ENCODE measurements at regions not wholly inside any gene's neighbourhood (a gene's known extent, or its start where the extent isn't known, plus 50 kb on each side); places are given as distances from the start of the nearest gene placed in this dataset.

DNA sequence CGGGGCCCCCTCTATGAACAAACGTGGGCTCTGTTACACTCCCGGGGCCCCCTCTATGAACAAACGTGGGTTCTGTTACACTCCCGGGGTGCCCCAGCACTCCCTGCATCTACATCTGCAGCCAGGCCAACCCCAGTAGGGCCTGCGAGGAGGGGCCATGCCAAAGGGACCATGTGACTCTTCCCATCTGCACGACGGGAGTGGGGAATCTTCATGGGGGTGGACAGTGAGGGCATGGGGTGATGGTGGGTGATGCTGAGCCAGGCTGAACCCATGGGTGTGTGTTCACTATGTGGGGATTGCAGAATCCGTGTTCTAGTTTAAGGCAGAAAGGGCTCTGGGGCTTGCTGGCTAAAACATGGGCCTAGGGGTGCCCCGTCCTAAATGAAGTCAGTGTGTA lies 69.9 kb upstream of the ARHGEF7 start:
- H3K36me3 Mint-ChIP-seq, result no peaks in the 10 kb centered on the region
- no peaks in the 10 kb centered on the region for H3K9me3 Mint-ChIP-seq (ENCODE audit: low read depth)
- peaks cover 10% of the 10 kb centered on the region for H3K27me3 Mint-ChIP-seq
- no peak overlapping the region for H3K4me3 Mint-ChIP-seq
- H3K27ac Mint-ChIP-seq, result no peak overlapping the region
- H3K4me1 Mint-ChIP-seq (ENCODE audit: low read depth), result peaks cover 4% of the 10 kb centered on the region

DNA sequence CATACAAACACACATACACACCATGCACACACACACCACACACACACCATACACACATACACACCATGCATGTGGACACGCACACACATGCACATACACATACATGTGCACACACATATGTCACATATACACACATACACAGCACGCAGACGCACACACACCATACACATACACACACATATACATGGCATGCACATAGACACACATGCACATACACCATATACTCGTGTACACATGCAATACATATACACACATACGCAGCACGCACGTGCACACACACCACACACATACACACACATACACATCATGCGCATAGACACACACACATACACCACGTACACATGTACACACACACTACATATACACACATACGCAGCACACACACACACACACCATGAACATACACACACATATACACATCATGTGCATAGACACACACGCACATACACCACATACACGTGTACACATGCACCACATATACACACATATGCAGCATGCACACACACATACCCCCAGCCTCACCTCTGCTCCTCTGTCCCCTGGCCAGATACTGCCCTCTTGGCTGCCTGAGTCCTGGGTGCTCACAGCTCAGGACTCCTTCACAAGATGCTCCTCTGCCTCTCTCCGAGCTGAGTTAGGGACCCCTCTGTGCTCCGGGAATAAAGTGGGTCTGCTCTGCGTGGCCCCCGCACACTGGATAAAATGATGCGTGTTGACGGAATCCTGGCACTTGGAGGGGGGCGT lies 70.9 kb upstream of the ARHGEF7 start:
- no peak overlapping the region for H3K4me3 Mint-ChIP-seq
- peaks cover 4% of the 10 kb centered on the region for H3K4me1 Mint-ChIP-seq (ENCODE audit: low read depth)
- no peak overlapping the region for H3K27ac Mint-ChIP-seq
- no peaks in the 10 kb centered on the region for H3K36me3 Mint-ChIP-seq
- peaks cover 14% of the 10 kb centered on the region for H3K27me3 Mint-ChIP-seq
- H3K9me3 Mint-ChIP-seq (ENCODE audit: low read depth), result no peaks in the 10 kb centered on the region

DNA sequence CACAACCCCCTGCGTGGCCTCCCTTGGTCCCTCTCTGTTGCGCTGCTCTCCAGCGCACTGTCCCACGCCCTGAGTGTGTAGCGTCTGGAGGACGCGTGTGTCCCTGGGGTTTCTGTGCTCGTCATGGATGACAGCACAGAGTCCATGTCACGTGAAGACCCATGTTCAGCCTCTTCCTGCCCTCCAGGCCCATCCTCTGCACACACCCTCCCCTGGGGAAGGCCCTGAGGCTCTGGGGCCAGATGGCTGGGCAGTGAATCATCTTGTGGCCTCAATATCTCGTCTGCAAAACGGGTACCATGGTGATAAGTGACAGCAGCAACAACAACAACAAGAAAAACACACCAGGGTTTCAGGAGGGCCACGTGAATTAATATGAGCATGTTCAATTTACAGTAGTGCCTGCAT lies 71.5 kb upstream of the ARHGEF7 start:
- H3K36me3 Mint-ChIP-seq, result no peaks in the 10 kb centered on the region
- peaks cover 4% of the 10 kb centered on the region for H3K4me1 Mint-ChIP-seq (ENCODE audit: low read depth)
- H3K27me3 Mint-ChIP-seq, result peaks cover 14% of the 10 kb centered on the region
- no peaks in the 10 kb centered on the region for H3K9me3 Mint-ChIP-seq (ENCODE audit: low read depth)
- no peak overlapping the region for H3K4me3 Mint-ChIP-seq
- H3K27ac Mint-ChIP-seq, result no peak overlapping the region

DNA sequence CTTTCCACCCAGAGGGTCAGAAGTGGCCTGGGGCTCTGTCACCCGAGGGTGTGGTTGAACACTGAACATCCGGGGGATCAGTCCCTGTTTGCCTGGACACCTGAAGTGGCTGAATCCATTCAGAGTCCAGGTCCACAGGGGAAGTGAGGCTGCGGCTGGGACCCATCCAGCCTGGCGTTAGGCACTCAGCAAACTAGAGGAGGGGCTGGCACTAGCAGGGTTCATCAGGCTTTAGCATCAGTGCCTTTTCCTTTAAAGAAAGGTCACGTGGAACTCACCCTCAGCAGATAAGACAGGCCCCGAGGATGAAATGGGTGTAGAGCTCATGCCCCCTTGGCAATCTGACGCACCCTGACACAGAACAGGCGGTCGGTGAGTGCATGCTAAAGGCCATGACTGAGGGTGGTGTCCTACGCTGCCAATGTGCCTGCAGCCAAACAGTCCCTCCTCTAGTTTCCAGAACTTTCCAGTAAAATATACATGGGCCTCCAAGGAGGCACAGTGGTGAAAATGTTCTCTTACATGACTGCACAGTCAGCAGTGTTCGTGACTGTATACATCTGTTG lies 72.4 kb upstream of the ARHGEF7 start:
- peaks cover 16% of the 10 kb centered on the region for H3K27me3 Mint-ChIP-seq
- no peaks in the 10 kb centered on the region for H3K36me3 Mint-ChIP-seq
- no peak overlapping the region for H3K4me3 Mint-ChIP-seq
- H3K4me1 Mint-ChIP-seq (ENCODE audit: low read depth), result peaks cover 4% of the 10 kb centered on the region
- no peak overlapping the region for H3K27ac Mint-ChIP-seq
- no peaks in the 10 kb centered on the region for H3K9me3 Mint-ChIP-seq (ENCODE audit: low read depth)

DNA sequence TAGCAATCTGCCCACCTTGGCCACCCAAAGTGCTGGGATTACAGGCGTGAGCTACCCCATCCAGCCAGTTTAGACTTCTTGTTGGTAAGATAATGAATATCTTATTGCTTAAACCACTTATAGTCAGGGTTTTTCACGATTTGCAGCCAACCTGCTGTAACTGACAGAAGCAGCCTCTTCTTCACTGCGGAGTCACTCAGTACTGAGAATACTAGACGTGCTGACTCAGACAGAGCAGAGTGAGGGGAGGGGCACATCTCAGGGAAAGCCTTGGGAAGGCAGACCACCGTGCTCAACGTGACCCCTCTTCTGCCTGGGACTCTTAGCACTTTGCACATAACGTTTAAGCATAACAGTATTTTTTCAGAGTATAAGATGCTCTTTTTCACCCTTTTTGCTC lies 74.3 kb upstream of the ARHGEF7 start:
- Mint-ChIP-seq H3K27ac (no peak overlapping the region), H3K9me3 (ENCODE audit: low read depth) (no peaks in the 10 kb centered on the region), H3K27me3 (peaks cover 20% of the 10 kb centered on the region), H3K4me1 (ENCODE audit: low read depth) (no peaks in the 10 kb centered on the region), H3K4me3 (no peak overlapping the region), H3K36me3 (no peaks in the 10 kb centered on the region)

DNA sequence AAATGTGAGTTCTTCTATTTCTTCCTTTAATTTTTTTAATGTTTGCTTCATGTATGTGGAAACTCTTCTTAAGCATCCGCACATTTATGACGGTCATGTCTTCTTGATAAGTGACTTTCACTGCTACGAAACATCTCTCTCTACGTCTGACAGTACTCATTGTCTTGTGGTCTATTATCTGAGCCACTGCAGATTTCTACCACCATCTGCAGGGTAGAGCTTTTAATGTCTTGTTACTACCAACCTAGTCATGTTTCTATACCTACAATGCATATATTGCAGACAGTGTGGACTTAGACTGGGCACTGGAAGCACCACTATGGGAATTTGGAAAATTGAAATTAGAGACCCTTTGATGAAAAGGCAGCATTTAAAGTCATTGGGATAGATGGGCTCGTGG lies 75.4 kb upstream of the ARHGEF7 start:
- Mint-ChIP-seq H3K9me3 (ENCODE audit: low read depth) (no peaks in the 10 kb centered on the region), H3K36me3 (no peaks in the 10 kb centered on the region), H3K4me3 (no peak overlapping the region), H3K4me1 (ENCODE audit: low read depth) (no peaks in the 10 kb centered on the region), H3K27ac (no peak overlapping the region), H3K27me3 (peaks cover 20% of the 10 kb centered on the region)

DNA sequence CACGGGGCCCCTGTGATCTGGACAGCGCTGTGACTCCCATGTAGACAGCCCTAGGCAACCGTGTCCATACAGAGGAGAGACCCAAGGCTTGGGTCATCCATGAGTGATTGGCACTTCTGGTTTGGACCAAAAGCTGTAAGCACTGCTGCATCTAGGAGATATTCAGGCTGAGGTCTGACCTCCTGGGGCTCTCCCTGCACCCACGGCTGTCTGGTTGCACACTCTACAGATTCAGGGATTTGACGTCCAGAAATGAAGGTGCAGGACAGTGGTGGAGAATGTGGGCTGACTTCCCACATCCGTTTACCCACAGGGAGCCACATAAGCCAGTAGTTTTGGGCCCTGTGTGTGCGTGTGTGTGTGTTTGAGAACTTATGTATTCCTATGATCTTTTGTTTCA lies 76.2 kb upstream of the ARHGEF7 start:
- H3K9me3 Mint-ChIP-seq (ENCODE audit: low read depth), result no peaks in the 10 kb centered on the region
- H3K36me3 Mint-ChIP-seq, result no peaks in the 10 kb centered on the region
- peaks cover 19% of the 10 kb centered on the region for H3K27me3 Mint-ChIP-seq
- H3K4me3 Mint-ChIP-seq, result no peak overlapping the region
- no peaks in the 10 kb centered on the region for H3K4me1 Mint-ChIP-seq (ENCODE audit: low read depth)
- no peak overlapping the region for H3K27ac Mint-ChIP-seq

DNA sequence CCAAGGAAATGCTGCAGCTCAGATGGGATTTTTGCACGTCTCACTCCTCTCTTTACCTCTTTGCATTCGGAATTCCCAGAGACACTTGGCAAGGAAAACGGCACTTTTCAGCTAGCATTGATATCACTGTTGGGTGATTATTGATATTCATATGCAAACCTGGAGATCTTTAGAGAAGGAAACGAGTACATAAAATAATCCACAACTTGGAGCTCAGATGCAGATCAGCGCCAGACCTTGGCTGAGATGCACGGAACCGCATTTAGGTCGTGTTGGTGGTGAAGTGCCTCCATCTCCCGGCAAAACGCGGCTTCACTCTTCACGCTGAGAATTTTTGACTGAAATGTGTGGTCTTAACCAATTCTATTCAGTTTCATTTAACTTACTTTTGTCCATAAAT lies 77.2 kb upstream of the ARHGEF7 start:
- no peaks in the 10 kb centered on the region for H3K4me1 Mint-ChIP-seq (ENCODE audit: low read depth)
- H3K36me3 Mint-ChIP-seq, result no peaks in the 10 kb centered on the region
- peaks cover 20% of the 10 kb centered on the region for H3K27me3 Mint-ChIP-seq
- no peak overlapping the region for H3K4me3 Mint-ChIP-seq
- no peaks in the 10 kb centered on the region for H3K9me3 Mint-ChIP-seq (ENCODE audit: low read depth)
- no peak overlapping the region for H3K27ac Mint-ChIP-seq

DNA sequence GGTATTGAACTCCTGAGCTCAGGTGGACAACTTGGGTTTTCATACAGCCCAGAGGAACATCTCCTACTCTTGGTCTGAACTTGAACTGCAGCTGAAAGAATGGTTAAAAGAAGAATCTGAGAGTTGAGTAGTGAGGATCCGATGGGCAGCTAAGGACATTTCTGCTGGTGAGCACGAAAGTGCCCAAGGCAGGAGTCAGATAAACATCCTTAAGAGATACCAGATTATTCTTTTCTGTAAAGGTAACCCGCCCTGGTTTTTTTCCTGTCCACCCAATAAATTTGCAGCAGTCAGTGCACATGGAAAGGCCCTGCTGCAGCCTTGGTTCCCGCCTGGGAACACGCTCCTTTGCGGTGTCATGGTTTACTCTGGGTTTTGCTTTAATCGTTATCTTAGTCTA lies 78.4 kb upstream of the ARHGEF7 start:
- H3K27ac Mint-ChIP-seq, result no peak overlapping the region
- peaks cover 14% of the 10 kb centered on the region for H3K27me3 Mint-ChIP-seq
- no peak overlapping the region for H3K4me3 Mint-ChIP-seq
- no peaks in the 10 kb centered on the region for H3K9me3 Mint-ChIP-seq (ENCODE audit: low read depth)
- H3K36me3 Mint-ChIP-seq, result no peaks in the 10 kb centered on the region
- H3K4me1 Mint-ChIP-seq (ENCODE audit: low read depth), result no peaks in the 10 kb centered on the region

DNA sequence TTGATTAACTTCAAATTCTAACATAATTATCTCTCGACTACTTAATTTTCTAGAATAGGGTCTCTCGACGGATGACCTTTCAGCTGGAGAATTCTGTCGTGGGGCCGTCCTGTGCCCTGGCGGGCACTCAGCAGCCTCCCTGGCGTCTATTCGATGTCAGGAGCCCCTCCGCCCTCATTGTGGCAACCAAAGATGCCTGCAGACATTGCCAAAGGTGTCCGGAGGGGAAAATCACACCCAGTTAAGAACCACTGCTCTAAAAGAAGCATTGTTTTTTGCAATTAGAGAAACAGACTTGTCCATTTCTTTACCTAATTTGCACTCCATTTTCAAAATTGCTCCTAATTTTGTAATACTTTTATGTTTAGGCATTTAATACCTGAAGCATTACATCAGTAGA lies 79.2 kb upstream of the ARHGEF7 start:
- H3K4me1 Mint-ChIP-seq (ENCODE audit: low read depth), result no peaks in the 10 kb centered on the region

DNA sequence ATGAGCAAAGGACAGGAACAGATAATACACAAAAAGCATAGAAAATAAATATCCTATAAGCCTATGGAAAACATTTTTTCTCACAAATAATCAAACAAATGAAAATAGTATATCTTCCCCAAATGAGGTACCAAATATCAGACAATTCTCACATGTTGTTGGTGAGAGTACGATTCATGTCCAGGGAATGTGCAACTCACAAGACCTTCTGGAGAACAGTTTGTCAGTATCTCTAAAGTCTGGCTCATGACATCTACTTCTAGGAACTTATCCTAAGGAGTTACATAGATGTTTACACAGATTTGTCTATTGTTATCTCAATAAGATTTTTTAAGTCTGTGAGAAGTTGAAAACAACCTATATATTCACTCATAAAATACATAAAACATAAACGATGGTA lies 80.3 kb upstream of the ARHGEF7 start:
- no peaks in the 10 kb centered on the region for H3K36me3 Mint-ChIP-seq
- H3K4me3 Mint-ChIP-seq, result no peak overlapping the region
- peaks cover 11% of the 10 kb centered on the region for H3K27me3 Mint-ChIP-seq
- no peaks in the 10 kb centered on the region for H3K9me3 Mint-ChIP-seq (ENCODE audit: low read depth)
- no peak overlapping the region for H3K27ac Mint-ChIP-seq
- no peaks in the 10 kb centered on the region for H3K4me1 Mint-ChIP-seq (ENCODE audit: low read depth)

More for the DNA sequence above, 79.2 kb upstream of the ARHGEF7 start:
- H3K9me3 Mint-ChIP-seq (ENCODE audit: low read depth), result no peaks in the 10 kb centered on the region
- H3K36me3 Mint-ChIP-seq, result no peaks in the 10 kb centered on the region
- no peak overlapping the region for H3K27ac Mint-ChIP-seq
- peaks cover 13% of the 10 kb centered on the region for H3K27me3 Mint-ChIP-seq
- H3K4me3 Mint-ChIP-seq, result no peak overlapping the region

DNA sequence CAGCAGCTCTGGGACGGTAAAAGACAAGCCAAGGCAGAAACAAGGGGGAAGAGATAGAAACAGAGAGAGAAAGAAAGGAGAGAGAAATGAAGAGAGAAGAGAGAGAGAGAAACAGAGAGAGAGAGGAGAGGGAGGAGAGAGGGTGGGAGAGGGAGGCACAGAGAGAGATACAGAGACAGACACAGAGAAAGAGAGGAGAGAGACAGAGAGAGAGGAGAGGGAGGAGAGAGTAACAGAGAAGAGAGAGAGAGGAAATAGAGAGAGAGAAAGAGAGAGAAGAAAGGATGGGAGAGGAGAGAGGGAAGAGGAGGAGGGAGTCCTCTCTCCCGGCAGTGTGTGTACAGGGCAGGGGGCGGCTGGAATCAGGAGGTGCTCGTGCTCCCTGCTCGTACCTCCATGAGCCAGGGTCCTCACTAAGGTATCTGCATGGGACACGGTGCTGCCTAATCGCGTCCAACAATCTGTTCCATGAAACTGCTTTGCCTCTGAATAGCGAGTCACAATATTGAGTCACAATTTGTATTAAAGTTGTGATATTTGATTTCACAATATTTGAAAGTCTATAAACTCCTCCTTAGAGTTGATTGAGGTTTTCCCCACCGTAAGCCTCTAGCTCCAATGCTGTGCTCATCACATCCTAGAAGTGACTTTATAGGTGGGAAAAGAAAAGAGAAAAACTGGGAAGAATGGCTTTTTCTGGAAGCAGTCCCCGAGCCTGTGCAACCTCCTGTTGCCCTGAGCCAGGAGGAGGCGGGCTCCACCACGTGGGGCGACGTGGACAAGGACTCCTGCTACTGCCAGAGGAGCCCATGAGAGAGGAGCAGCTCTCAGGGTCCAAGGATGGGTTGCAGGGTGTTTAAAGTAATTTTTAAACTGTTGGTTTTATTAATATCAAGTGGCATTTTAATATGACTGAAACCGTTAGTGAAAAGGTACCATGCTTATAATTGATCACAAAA lies 81.7 kb upstream of the ARHGEF7 start:
- H3K27ac Mint-ChIP-seq, result no peak overlapping the region
- H3K4me3 Mint-ChIP-seq, result no peak overlapping the region

DNA sequence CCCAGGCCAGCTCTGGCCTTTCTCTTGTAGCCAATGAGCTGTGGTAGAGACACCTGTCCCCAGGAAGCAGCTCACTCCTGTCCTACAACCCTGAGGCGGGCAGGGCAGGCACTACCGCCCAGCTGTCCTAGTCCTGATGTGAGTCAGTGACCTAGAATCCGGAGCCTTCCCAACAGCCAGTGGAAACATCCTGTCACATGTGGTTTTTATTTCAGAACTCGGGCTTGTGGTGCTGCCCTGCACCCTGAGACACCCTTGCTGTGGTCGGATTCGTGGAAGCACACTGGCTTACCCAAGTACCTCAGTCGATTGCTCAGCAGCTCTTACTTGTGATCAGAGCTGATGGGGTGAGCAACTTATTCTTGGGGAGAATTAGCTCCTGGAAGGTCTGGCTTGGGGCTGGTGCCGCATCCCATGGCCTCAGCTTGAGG lies 83.6 kb upstream of the ARHGEF7 start:
- H3K27ac Mint-ChIP-seq, result no peak overlapping the region
- no peaks in the 10 kb centered on the region for H3K4me1 Mint-ChIP-seq (ENCODE audit: low read depth)
- peaks cover 11% of the 10 kb centered on the region for H3K27me3 Mint-ChIP-seq
- no peaks in the 10 kb centered on the region for H3K36me3 Mint-ChIP-seq
- H3K9me3 Mint-ChIP-seq (ENCODE audit: low read depth), result no peaks in the 10 kb centered on the region
- no peak overlapping the region for H3K4me3 Mint-ChIP-seq

More for the DNA sequence above, 81.7 kb upstream of the ARHGEF7 start:
- Mint-ChIP-seq H3K4me1 (ENCODE audit: low read depth) (no peaks in the 10 kb centered on the region), H3K9me3 (ENCODE audit: low read depth) (no peaks in the 10 kb centered on the region), H3K36me3 (no peaks in the 10 kb centered on the region), H3K27me3 (peaks cover 9% of the 10 kb centered on the region)

DNA sequence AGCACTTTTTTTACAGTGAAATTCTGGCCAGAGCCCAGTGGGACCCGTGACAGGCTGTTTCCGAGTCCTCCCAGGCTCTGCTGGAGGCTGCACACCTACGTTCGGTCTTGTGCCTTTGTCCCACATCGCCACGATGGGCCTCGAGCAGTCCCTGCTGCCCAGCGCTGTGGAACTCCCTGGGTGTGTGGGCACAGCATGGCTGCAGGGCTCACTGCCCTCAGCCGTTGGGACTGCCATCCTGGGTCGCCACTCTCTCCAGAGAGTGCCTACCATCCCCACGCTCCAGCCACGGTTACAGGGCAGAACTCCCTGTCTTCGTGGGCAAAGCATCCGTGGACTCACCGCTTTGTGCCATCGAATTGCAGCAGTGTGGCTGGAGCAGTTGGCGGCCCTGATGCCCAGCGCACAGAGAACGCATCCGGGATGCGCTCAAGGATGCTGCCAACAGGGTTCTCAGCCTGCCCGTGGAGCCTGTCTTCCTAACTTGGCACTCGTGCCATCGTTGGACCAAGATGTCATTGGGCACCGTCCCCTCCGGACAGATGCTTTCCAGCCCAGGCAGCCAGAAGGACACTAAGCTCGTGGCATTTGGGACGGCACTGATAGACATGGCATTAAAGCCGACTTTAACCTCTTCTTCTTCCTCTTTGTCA lies 85.0 kb upstream of the ARHGEF7 start:
- Mint-ChIP-seq H3K4me3 (no peak overlapping the region), H3K9me3 (ENCODE audit: low read depth) (no peaks in the 10 kb centered on the region), H3K4me1 (ENCODE audit: low read depth) (no peaks in the 10 kb centered on the region), H3K27ac (no peak overlapping the region), H3K27me3 (peaks cover 11% of the 10 kb centered on the region), H3K36me3 (no peaks in the 10 kb centered on the region)
